MM.1S (cell line): ENCODE measurements at regions not wholly inside any gene's neighbourhood (a gene's known extent, or its start where the extent isn't known, plus 50 kb on each side); places are given as distances from the start of the nearest gene placed in this dataset.

Source experiments
- DNase-seq: peaks from one replicate; pipeline ENCODE4 v3.0.0-alpha.2; 2015
- H2AFZ ChIP-seq: fragments of 300-600 bp; sonication (generic); 2 replicates; pipeline ENCODE4 v1.6.0; 2016; ENCODE audit warnings: antibody characterized with exemption, low read length
- H3F3A ChIP-seq: fragments of 300-600 bp; sonication (generic); 2 replicates; pipeline ENCODE4 v1.6.1; 2016; ENCODE audit warnings: mild to moderate bottlenecking, antibody characterized with exemption, low read length, moderate library complexity, mixed read lengths; ENCODE audit not compliant: insufficient read depth
- H3K27ac ChIP-seq: fragments of 300-600 bp; sonication (generic); 2 replicates; pipeline ENCODE4 v1.5.1; 2016; ENCODE audit warnings: mild to moderate bottlenecking, low read length
- H3K27me3 ChIP-seq: fragments of 300-600 bp; sonication (generic); replicated peaks from 2 replicates; pipeline ENCODE4 v1.6.0; 2016; ENCODE audit warnings: low read length; ENCODE audit not compliant: insufficient read depth
- H3K36me3 ChIP-seq: fragments of 300-600 bp; sonication (generic); replicated peaks from 2 replicates; pipeline ENCODE4 v1.6.1; 2016; ENCODE audit warnings: mild to moderate bottlenecking, low read length, mixed read lengths; ENCODE audit not compliant: insufficient read depth
- H3K4me1 ChIP-seq: fragments of 300-600 bp; sonication (generic); 2 replicates; pipeline ENCODE4 v1.6.1; 2016; ENCODE audit warnings: low read length, mixed read lengths
- H3K4me2 ChIP-seq: fragments of 300-600 bp; sonication (generic); 2 replicates; pipeline ENCODE4 v1.6.0; 2016; ENCODE audit warnings: low read depth, low read length
- H3K4me3 ChIP-seq: fragments of 300-600 bp; sonication (generic); 2 replicates; pipeline ENCODE4 v1.5.1; 2016; ENCODE audit warnings: low read length, mixed read lengths
- H3K79me2 ChIP-seq: fragments of 300-600 bp; sonication (generic); 2 replicates; pipeline ENCODE4 v1.6.1; 2016; ENCODE audit warnings: mixed run types, low read length, mixed read lengths
- H3K9ac ChIP-seq: fragments of 300-600 bp; sonication (generic); 2 replicates; pipeline ENCODE4 v1.6.1; 2016; ENCODE audit warnings: low read length, mixed read lengths
- H3K9me2 ChIP-seq: fragments of 300-600 bp; sonication (generic); replicated peaks from 2 replicates; pipeline ENCODE4 v1.6.1; 2016; ENCODE audit warnings: mild to moderate bottlenecking, low read length, mixed read lengths; ENCODE audit not compliant: insufficient read depth
- H3K9me3 ChIP-seq: fragments of 300-600 bp; sonication (generic); replicated peaks from 2 replicates; pipeline ENCODE4 v1.6.1; 2016; ENCODE audit warnings: mild to moderate bottlenecking, low read length, mixed read lengths; ENCODE audit not compliant: insufficient read depth
- H4K20me1 ChIP-seq: fragments of 300-600 bp; sonication (generic); 2 replicates; pipeline ENCODE4 v1.6.1; 2016; ENCODE audit warnings: mild to moderate bottlenecking, low read length, moderate library complexity, mixed read lengths; ENCODE audit not compliant: insufficient read depth
- EZH2 ChIP-seq: fragments of 300-600 bp; sonication (generic); optimal IDR thresholded peaks from 2 replicates; pipeline ENCODE3; 2017; ENCODE audit warnings: low read depth, mild to moderate bottlenecking, antibody characterized with exemption, low read length, mixed read lengths
- EZH2phosphoT487 ChIP-seq: fragments of 300-600 bp; sonication (generic); IDR thresholded peaks from 2 replicates; pipeline ENCODE4 v1.6.1; 2018; ENCODE audit warnings: antibody characterized with exemption, low read length
- TF ChIP-seq, protein P1 (sequence below): fragments of 300-600 bp; sonication (generic); IDR thresholded peaks from 2 replicates; pipeline ENCODE4 v1.5.1; 2016; ENCODE audit warnings: antibody characterized with exemption, low read length, mixed read lengths

DNA sequence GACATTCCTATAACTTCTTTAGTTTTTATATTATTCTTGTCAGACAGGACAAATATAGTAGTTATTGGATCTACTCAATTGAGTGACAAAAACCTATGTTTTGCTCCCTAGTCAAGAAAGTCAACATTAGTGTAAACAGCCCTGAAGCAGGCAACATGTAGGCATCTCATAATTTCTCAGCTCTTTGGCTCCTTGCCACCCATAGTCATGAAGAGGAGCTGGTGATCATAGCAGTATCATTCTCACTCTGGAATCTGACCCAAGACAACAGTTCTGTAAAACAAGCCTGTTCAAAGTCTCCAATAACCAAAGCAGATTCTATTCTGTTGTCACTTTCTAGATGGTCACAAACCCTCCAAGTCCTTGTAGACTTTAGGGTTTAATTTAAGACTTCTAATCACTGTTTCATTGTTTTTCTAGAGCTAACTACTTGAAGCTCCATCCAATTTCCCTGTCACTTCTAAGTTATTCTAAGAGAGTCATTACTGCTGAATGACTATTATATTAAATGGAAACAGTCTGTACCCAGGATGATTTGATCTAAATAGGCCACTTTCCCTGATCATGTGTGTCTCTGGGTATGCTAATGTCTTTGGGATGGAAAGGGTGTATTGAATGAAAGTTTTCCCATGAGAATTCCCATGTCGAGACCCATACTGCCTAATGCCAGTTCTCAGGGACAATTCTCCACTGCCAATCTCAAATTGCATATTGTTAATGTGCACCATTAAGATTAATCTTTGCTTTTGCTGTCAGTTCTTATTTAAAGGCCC is 533.3 kb downstream of the ACTL7B start:
- Histone ChIP-seq H3K4me1 (no peaks in the 10 kb centered on the region), H3K79me2 (no peaks in the 10 kb centered on the region), H3K9me2 (no peaks in the 10 kb centered on the region), H2AFZ (no peak overlapping the region), H3K36me3 (no peaks in the 10 kb centered on the region), H3K9ac (no peak overlapping the region), H4K20me1 (no peaks in the 10 kb centered on the region), H3K4me2 (no peak overlapping the region), H3K4me3 (no peak overlapping the region), H3K27ac (no peak overlapping the region), H3K27me3 (no peaks in the 10 kb centered on the region), H3F3A (no peaks in the 10 kb centered on the region), H3K9me3 (no peaks in the 10 kb centered on the region)
- no peak for TF ChIP-seq EZH2phosphoT487
- TF ChIP-seq EZH2, result no peak
- TF ChIP-seq, protein P1, sequence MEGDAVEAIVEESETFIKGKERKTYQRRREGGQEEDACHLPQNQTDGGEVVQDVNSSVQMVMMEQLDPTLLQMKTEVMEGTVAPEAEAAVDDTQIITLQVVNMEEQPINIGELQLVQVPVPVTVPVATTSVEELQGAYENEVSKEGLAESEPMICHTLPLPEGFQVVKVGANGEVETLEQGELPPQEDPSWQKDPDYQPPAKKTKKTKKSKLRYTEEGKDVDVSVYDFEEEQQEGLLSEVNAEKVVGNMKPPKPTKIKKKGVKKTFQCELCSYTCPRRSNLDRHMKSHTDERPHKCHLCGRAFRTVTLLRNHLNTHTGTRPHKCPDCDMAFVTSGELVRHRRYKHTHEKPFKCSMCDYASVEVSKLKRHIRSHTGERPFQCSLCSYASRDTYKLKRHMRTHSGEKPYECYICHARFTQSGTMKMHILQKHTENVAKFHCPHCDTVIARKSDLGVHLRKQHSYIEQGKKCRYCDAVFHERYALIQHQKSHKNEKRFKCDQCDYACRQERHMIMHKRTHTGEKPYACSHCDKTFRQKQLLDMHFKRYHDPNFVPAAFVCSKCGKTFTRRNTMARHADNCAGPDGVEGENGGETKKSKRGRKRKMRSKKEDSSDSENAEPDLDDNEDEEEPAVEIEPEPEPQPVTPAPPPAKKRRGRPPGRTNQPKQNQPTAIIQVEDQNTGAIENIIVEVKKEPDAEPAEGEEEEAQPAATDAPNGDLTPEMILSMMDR, result no peak
- DNase-seq, result no peak

DNA sequence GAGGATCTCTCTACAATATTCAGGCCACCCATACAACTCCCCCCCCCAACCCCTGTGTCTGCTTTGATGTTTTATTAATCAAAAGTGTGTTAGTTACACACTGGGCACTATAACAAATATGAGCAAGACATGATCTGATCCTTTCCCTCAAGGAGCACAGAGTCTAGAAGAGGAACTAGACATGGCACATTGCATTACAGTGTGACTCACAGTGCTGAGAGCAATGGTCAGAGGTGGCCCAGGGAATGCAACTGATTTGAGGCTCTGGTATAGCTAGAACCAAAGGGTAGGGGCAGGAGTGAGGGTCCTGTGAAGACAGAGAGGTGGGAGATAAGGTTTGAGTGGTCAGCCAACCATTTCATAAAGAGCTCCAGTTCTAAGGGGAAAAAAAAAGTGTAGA is 539.2 kb downstream of the ACTL7B start:
- TF ChIP-seq EZH2 (no peak), EZH2phosphoT487 (no peak)
- TF ChIP-seq, protein P1, result no peak
- Histone ChIP-seq H3K4me2 (no peak overlapping the region), H3K27ac (no peak overlapping the region), H4K20me1 (no peaks in the 10 kb centered on the region), H3K4me1 (no peaks in the 10 kb centered on the region), H3K79me2 (no peaks in the 10 kb centered on the region), H3K9ac (no peak overlapping the region), H3K9me2 (no peaks in the 10 kb centered on the region), H3K4me3 (no peak overlapping the region), H3K36me3 (no peaks in the 10 kb centered on the region), H2AFZ (no peak overlapping the region), H3K27me3 (no peaks in the 10 kb centered on the region), H3F3A (no peaks in the 10 kb centered on the region), H3K9me3 (no peaks in the 10 kb centered on the region)
- DNase-seq, result no peak

DNA sequence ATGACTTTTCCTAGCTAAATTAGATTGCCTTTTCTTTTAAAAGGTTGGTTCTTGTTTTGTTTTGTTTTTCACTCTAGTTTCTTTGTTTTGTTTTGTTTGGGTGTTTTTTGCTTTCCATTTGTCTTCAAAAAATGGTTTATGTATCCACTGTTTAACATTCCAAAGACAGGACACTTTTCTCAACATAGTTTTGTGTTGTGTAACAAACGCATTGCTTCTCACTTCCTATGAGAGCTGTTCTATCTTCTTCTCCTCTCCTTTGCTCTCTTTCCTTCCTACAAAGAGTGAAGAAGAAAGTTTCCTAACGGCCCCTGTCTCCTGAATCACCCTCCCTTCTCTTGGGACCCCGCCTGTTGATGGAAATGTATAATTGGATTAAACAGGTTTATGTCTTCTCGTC is 539.7 kb downstream of the ACTL7B start:
- TF ChIP-seq EZH2 (no peak), EZH2phosphoT487 (no peak)
- TF ChIP-seq, protein P1, result no peak
- no peak overlapping the region for H3K27ac ChIP-seq
- no peak overlapping the region for H3K4me3 ChIP-seq
- H3K9ac ChIP-seq, result no peak overlapping the region
- H3K9me3 ChIP-seq, result no peaks in the 10 kb centered on the region
- H3F3A ChIP-seq, result no peaks in the 10 kb centered on the region
- H2AFZ ChIP-seq, result no peak overlapping the region
- H3K79me2 ChIP-seq, result no peaks in the 10 kb centered on the region
- H3K9me2 ChIP-seq, result no peaks in the 10 kb centered on the region
- no peaks in the 10 kb centered on the region for H3K27me3 ChIP-seq
- H3K36me3 ChIP-seq, result no peaks in the 10 kb centered on the region
- no peak overlapping the region for H3K4me2 ChIP-seq
- H3K4me1 ChIP-seq, result no peaks in the 10 kb centered on the region
- no peaks in the 10 kb centered on the region for H4K20me1 ChIP-seq
- DNase-seq, result no peak
